GM19239 (cell line): ENCODE measurements at regions not wholly inside any gene's neighbourhood (a gene's known extent, or its start where the extent isn't known, plus 50 kb on each side); places are given as distances from the start of the nearest gene placed in this dataset.
"Not testable (repeated sequence)": the region's sequence is repeated elsewhere in the genome, so short reads cannot be mapped to it uniquely, and the experiment has no call there.

ENCODE experiments used
- DNase-seq: peaks from one replicate; pipeline ENCODE4 v3.0.0; 2011; ENCODE audit warnings: low spot score; ENCODE audit not compliant: insufficient read length
- FAIRE-seq: peaks from 2 replicates; lab custom pipeline; 2011; peaks lifted over from hg19 to GRCh38; lab: Jason Lieb, UNC

DNA sequence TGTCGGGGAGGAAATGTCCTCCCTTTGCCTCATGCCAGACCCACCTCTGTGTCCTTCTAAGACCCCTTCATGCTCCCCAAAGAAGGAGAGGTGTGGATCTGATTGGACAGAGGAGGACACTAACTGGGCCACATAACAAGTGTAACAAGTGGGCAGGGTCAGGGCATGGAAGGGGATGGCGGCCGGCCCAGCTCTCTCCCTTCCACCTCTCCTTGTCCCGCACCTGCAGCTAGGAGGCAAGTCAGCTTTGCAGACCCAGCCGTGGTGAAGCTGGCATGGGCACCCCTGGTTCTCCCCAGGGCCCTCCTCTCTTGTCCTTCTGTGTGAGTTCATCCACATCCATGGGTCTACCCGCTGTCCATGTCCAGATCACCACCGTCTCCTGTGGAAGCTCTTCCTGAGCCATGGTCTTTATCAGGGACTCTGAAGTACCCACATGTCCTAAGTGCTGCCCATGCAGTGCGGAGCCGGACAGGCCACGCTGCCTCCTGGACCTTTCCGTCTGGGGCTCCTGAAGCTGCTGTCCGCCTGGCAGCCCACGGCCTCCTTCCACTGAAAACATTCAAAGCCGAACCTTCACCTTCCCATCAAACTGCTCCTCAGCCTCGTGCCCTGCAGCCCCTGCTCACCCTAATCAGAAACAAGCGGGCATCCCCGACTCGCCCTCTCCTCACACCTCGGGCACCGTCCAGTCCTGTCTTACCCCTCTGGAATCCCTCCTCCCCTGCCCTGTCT is 460.5 kb downstream of the PTPRU start:
- DNase-seq (no peak), FAIRE-seq (no peak)

DNA sequence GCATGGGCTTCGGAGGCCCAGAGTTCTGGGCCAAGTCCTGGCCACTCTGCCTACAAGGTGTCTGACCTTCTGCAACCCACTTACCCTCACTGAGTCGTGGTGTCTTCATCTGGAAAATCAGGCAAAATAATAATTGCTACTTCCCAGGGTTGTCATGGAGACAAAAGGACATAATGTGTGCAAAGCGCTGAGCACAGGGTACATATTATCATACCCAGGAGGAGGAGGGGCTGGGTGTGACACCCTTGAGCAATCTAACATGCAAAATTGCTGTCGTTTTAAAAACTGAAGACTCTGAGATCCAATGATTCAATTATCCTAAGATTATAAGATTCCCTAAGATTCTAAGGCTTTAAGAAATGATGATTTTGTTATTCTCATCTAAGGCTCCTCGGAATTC is 459.5 kb downstream of the PTPRU start:
- FAIRE-seq = no peak
- DNase-seq = no peak

DNA sequence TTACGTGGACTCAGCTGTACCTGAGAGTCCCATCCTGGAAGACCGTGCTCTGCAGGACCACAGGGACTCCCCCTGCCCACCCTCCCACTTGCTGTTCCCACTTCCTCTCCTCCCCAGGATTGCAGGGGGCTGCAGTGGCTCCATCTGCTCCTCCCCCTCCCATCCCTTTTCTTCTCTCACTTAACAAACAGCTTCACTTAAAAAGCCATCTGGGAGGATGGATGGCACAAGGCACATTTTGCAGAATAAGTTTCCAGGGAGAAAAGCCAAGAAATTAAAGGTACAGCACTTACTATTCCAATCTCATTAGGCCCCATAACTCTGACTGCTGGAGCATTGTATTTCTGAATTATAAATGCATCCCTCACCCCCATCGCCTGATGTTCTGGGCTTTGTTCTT is 458.7 kb downstream of the PTPRU start:
- DNase-seq = no peak

DNA sequence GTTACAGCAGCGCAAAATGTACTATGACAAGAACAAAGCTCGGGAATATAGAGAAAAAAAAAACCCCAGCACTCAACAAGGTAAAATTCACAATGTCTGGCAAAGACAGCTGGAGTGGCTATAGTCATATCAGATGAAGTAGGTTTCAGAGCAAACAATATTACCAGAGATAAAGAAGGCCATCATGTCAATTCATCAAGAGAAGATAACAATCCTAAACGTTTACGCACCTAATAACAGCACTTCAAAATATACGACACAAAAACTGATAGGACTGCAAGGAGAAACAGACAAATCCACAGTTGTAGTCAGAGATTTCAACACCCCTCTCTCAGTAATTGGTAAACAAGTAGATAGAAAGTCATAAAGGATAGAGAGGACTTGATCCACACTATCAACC is 455.2 kb downstream of the PTPRU start:
- FAIRE-seq = no peak
- DNase-seq = no peak

More for the DNA sequence above, 458.7 kb downstream of the PTPRU start:
- no peak for FAIRE-seq

DNA sequence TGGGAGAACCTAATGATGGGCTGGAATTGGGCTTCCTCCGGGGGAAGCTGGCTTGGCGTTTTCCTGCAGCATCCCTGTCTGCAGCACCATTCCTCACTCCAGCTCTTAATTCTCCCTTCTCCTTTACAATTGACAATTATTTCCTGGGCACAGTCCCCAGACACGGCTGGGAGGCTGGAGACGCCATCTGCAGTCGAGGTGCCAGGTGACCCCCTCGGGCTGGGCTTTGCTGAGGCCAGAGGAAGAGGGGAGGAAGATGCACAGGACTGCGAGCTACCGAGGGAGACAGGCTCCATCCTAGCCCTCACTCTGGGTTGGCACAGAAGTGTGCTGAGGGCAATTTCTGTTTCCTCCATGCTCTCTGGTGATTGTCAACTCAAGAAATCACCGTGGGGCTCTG is 453.8 kb downstream of the PTPRU start:
- DNase-seq = no peak
- FAIRE-seq = no peak

DNA sequence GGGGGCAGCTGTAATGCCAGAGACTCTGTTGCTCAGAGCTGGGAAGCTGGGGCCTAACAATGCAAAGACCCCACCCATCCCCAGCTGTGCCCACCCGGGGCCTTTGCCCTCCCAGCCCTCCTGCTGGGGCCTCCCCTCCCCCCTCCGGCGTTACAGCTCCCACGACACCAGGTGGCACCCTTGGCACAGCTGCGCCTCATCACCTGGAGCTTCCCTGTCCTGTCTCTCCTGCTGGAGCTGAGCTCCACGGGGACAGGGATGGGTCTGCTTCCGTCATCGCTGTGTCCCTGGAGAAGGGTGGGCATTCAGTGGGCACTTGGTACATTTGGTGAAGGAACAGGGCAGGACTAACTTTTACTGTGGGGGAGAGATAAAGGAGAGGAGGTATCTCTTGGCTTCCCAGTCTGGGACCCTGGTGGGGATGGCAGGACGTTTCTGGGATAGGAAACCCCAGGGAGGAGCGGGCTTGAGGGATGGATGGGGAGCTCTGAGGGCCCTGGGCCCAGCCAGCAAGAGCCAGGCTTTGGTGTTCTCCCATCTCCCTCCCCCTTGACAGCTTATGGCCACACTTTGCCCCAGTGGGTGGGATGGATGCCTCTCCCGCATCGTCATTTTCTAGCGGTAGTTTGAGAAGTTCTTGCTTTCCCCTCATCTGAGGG is 453.2 kb downstream of the PTPRU start:
- DNase-seq = no peak
- FAIRE-seq = no peak

- DNase-seq (no peak), FAIRE-seq (no peak)
These were observed 452.4 kb downstream of the PTPRU start for GRCh38 chr1:29688471-29689365.

DNA sequence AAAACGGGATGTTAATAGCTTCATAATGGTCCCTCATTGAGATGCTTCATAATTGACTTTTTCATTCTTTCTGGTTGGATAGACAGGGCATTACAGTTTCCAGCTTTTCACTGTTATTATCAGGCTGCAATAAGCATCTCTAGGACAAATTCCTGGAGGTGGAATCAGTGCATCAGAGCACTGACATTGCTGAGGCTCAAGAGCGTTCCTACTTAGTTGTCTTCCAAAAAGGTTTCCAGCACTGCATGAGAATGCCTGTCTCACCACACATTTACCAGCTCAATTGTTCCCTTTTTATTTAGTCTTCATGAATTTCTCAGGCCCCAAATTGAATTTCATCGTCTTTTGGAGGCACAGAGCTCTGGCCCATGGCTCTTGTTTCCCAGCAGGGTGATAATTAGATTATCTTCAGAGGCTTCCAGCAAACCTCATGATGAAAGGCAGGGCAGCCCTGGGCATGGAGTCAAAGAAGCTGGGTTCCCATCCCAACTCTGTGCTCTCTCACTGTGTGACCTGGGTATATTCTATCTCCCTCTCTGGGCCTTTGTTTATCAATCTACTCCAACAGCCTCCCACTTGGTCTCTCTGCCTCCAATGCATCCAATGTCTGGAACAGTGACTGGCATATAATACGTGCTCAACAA is 451.4 kb downstream of the PTPRU start:
- DNase-seq = no peak
- no peak for FAIRE-seq

GRCh38 chr1:29687166-29687565 is 450.8 kb downstream of the PTPRU start:
- no peak for FAIRE-seq
- DNase-seq = no peak

DNA sequence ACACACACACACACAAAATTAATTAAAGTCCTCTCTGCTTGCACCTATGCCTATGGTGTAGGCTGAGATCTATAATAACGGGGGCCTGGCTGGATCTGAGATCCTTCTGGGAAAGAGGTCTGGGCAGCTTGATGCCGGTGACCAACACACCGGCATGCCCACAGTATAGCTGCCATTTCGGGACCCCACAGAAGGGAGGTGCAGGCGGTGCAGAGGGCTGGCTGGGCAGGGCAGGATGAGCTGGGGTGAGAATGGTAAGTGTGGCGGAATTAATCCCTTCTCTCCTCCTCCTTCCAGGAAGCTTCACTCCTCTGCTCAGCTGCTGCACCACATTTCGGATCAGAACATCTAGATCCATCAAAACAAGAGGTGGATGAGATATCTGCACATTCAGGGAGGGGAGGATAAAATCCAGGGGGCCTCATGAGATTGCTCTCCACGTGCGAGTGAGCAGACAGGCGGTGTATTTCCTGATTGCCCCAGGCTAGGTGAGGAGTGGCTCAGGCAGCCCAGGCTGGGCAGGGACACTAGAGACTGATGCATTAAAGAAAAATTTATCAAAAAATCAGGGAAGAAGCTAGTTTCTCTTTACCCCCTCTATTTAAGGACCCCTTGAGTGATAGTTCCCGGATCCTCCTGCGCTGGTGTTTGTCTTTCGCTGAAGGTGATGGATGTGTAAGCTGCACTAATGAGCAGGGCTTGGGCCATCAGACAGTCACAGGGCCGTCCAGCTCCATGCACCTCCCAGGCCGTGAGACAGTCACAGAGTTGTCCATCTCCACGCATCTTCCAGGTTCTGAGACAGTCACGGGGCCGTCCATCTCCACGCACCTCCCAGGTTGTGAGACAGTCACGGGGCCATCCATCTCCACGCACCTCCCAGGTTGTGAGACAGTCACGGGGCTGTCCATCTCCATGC is 449.9 kb downstream of the PTPRU start:
- no peak for DNase-seq
- no peak for FAIRE-seq

- DNase-seq (no peak), FAIRE-seq (no peak)
These were observed 449.1 kb downstream of the PTPRU start for GRCh38 chr1:29685387-29685786.

- FAIRE-seq (no peak), DNase-seq (no peak)
These were observed 447.8 kb downstream of the PTPRU start for GRCh38 chr1:29684141-29684540.

GRCh38 chr1:29683472-29683871 is 447.1 kb downstream of the PTPRU start:
- FAIRE-seq (no peak), DNase-seq (no peak)

DNA sequence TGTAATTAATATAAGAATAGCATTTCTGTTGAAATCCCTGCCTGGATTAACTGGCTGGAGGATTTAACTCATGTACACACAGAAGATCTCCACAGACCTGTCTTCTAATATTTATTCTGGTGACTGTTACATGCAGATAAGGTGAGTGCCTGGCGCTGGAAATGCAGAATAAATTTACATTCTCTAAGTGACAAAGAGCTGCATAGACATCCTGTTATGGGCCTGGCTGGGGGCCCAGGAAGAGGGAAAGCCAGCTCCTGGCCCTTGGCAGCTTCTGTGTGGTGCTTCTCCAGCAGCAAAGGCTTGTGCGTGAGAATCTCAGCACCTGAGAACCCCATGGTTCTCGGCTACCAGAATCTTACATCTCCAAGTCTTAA is 446.6 kb downstream of the PTPRU start:
- DNase-seq = no peak
- no peak for FAIRE-seq

GRCh38 chr1:29682171-29682918 is 446.0 kb downstream of the PTPRU start:
- DNase-seq = no peak
- FAIRE-seq = no peak

- not testable (repeated sequence) for FAIRE-seq, DNase-seq
These were observed 445.1 kb downstream of the PTPRU start for GRCh38 chr1:29681416-29681815.

DNA sequence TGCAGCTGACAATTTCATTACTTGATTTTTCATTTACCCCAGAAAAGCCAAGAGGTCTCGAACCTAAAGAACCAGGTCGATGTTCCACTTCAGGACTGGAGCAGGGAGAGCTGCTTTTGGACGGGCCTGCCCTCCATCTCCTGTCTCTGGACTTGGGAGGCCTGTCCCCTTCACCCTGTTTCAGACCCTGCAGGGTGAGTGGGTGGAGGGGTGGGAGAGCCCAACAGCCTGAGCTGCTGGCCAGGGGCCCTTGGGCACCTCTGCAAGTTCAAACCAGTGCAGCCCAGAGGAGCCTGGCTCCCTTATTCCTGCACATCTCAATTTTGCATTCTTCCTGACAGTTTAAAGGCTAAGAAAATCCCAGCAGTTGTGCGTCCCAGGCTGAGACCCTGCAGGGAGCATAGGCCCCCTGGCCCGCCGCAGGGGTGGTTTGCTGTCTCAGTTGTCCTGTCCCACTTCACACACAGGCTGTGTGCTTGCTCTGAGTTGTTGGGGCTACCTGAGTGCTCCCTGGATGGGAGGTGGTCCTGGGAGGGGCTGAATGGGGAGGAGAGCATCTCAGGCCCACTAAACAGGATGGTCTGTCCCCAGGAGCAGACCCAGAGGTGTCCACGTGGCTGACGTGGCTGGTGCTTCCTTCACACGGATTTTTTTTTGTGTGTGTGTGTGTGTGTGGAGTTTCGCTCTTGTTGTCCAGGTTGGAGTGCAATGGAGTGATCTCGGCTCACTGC is 443.7 kb downstream of the PTPRU start:
- DNase-seq = no peak

GRCh38 chr1:29679316-29679715 is 443.0 kb downstream of the PTPRU start:
- FAIRE-seq (no peak), DNase-seq (no peak)

More for the DNA sequence above, 443.7 kb downstream of the PTPRU start:
- FAIRE-seq = no peak
